ENCODE measurements at regions not wholly inside any gene's neighbourhood (a gene's known extent, or its start where the extent isn't known, plus 50 kb on each side); places are given as distances from the start of the nearest gene placed in this dataset.

DNA sequence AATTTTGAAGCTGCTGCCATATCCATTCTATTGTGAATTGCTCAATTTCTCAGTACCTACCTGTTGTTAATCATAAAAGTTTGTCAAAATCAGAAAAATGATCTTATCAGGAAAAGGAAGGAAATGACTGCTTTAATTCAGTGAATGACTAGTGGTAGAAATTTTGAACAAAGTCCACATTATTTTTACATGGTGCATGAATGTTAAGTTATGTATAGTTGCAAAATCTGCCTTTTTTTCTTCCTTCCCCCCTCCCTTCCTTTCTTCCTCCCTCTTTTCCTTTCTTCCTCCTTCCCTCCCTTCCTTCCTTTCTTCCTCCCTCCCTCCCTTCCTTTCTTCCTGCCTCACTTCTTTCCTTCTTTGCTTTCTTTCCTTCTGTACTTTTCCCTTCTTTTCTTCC is 127.1 kb upstream of the TSHZ2 start (continued):
- TF ChIP-seq CTCF (IDR thresholded peaks at IDR 0.05; ENCODE audit: low read depth, low read length, missing input control): no peak
- TF ChIP-seq TAF1 (conservative IDR thresholded peaks at IDR 0.05): no peak
- no peak for TF ChIP-seq NR2F2 (IDR thresholded peaks at IDR 0.05)

- Histone ChIP-seq H3K9ac (ENCODE audit: low read depth in 1 of 2, low read length in 2 of 2) (no peak overlapping the region), H3K27ac (ENCODE audit: low read depth in 1 of 2, low read length in 2 of 2) (no peak overlapping the region), H3K27me3 (ENCODE audit: control insufficient read depth in 4 of 4, insufficient read depth in 4 of 4, low read length in 3 of 4) (no peaks in the 10 kb centered on the region), H3K9me3 (ENCODE audit: control insufficient read depth in 4 of 4, low read length in 3 of 4) (no peaks in the 10 kb centered on the region), H3K4me3 (ENCODE audit: low read depth in 1 of 3, low read length in 3 of 3) (no peak overlapping the region), H3K4me1 (ENCODE audit: control insufficient read depth in 4 of 4, insufficient read depth in 4 of 4, low read length in 3 of 4) (no peaks in the 10 kb centered on the region), H3K36me3 (ENCODE audit: control insufficient read depth in 4 of 4, insufficient read depth in 3 of 4, low read depth in 1 of 4, low read length in 3 of 4) (no peaks in the 10 kb centered on the region)
- no peak for DNase-seq (ENCODE audit: low spot score)
- TF ChIP-seq ATF3 (IDR thresholded peaks at IDR 0.05): no peak
- TF ChIP-seq, protein P1, sequence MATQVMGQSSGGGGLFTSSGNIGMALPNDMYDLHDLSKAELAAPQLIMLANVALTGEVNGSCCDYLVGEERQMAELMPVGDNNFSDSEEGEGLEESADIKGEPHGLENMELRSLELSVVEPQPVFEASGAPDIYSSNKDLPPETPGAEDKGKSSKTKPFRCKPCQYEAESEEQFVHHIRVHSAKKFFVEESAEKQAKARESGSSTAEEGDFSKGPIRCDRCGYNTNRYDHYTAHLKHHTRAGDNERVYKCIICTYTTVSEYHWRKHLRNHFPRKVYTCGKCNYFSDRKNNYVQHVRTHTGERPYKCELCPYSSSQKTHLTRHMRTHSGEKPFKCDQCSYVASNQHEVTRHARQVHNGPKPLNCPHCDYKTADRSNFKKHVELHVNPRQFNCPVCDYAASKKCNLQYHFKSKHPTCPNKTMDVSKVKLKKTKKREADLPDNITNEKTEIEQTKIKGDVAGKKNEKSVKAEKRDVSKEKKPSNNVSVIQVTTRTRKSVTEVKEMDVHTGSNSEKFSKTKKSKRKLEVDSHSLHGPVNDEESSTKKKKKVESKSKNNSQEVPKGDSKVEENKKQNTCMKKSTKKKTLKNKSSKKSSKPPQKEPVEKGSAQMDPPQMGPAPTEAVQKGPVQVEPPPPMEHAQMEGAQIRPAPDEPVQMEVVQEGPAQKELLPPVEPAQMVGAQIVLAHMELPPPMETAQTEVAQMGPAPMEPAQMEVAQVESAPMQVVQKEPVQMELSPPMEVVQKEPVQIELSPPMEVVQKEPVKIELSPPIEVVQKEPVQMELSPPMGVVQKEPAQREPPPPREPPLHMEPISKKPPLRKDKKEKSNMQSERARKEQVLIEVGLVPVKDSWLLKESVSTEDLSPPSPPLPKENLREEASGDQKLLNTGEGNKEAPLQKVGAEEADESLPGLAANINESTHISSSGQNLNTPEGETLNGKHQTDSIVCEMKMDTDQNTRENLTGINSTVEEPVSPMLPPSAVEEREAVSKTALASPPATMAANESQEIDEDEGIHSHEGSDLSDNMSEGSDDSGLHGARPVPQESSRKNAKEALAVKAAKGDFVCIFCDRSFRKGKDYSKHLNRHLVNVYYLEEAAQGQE (IDR thresholded peaks at IDR 0.05): no peak
- TF ChIP-seq CTCF (IDR thresholded peaks at IDR 0.05; ENCODE audit: low read depth, low read length, missing input control): no peak
- 88% methylated on average over 5 of the region's 5 CpGs for WGBS
Observed at GRCh38 chr20:52843425-52843824, 128.7 kb upstream of the TSHZ2 start.

GRCh38 chr20:52841003-52841402 is 131.2 kb upstream of the TSHZ2 start:
- no peaks in the 10 kb centered on the region for H3K27me3 ChIP-seq (ENCODE audit: control insufficient read depth in 4 of 4, insufficient read depth in 4 of 4, low read length in 3 of 4)
- H3K36me3 ChIP-seq (ENCODE audit: control insufficient read depth in 4 of 4, insufficient read depth in 3 of 4, low read depth in 1 of 4, low read length in 3 of 4): no peaks in the 10 kb centered on the region
- WGBS: 88% methylated on average over 3 of the region's 3 CpGs
- no peak for DNase-seq (ENCODE audit: low spot score)
- TF ChIP-seq GABPA (IDR thresholded peaks at IDR 0.05 in 1 of 2, conservative IDR thresholded peaks at IDR 0.05 in 1 of 2) (no peak), FOXA1 (IDR thresholded peaks at IDR 0.05) (no peak), RXRA (IDR thresholded peaks at IDR 0.05) (no peak)
- no peak overlapping the region for H3K4me3 ChIP-seq (ENCODE audit: low read depth in 1 of 3, low read length in 3 of 3)
- H3K27ac ChIP-seq (ENCODE audit: low read depth in 1 of 2, low read length in 2 of 2): no peak overlapping the region
- no peak overlapping the region for H3K9ac ChIP-seq (ENCODE audit: low read depth in 1 of 2, low read length in 2 of 2)
- H3K9me3 ChIP-seq (ENCODE audit: control insufficient read depth in 4 of 4, low read length in 3 of 4): no peaks in the 10 kb centered on the region
- no peaks in the 10 kb centered on the region for H3K4me1 ChIP-seq (ENCODE audit: control insufficient read depth in 4 of 4, insufficient read depth in 4 of 4, low read length in 3 of 4)
